ENCODE measurements at regions not wholly inside any gene's neighbourhood (a gene's known extent, or its start where the extent isn't known, plus 50 kb on each side); places are given as distances from the start of the nearest gene placed in this dataset.
"Not testable (repeated sequence)": the region's sequence is repeated elsewhere in the genome, so short reads cannot be mapped to it uniquely, and the experiment has no call there.

- no peak for DNase-seq (ENCODE audit: low read depth)
Measured at GRCh38 chr13:50527612-50528509, 315.6 kb downstream of the DLEU7 start.

DNA sequence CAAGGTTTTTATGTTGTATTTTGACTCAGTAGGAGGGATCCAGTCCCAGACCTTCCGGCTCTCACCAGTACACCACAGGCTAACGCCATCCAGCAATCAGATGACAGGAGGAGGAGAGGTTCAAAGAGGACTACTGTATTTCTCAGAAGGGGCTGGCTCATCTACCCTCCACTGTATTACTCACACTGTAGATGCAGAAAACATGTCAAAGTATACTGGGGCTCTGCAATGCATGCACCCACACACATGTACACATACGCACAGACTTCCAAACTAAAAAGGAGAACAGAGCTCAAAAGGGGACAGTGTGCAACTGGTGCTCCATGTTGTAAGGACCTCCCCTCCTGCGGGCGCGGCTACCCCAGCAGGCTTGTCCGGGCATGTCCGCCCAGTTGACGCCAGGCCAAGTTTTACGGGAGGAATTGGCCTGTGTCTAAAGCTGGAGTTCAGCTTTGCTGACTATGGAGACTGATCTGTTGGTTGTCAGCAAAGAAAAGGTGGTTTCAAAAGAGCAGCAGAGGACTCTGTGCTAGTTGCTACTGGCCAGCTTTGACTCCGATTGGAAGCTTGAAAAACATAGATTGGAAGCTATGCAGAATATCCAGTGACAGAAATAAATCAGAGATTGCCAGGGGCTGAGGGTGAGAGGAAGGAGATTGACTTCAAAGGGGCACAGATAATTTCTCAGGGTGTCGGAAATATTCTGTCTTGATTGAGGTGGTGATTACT, 314.2 kb downstream of the DLEU7 start:
- no peak for DNase-seq (ENCODE audit: low read depth)

GRCh38 chr13:50531917-50532899, 311.3 kb downstream of the DLEU7 start:
- DNase-seq (ENCODE audit: low read depth) = no peak

- no peak for DNase-seq (ENCODE audit: low read depth)
Measured at GRCh38 chr13:50535050-50535449, 308.4 kb downstream of the DLEU7 start.

- no peak for DNase-seq (ENCODE audit: low read depth)
Measured at GRCh38 chr13:50537029-50537428, 306.5 kb downstream of the DLEU7 start.

- no peak for DNase-seq (ENCODE audit: low read depth)
Measured at GRCh38 chr13:50539791-50540530, 303.5 kb downstream of the DLEU7 start.

- no peak for DNase-seq (ENCODE audit: low read depth)
Measured at GRCh38 chr13:50543141-50543540, 300.4 kb downstream of the DLEU7 start.

DNA sequence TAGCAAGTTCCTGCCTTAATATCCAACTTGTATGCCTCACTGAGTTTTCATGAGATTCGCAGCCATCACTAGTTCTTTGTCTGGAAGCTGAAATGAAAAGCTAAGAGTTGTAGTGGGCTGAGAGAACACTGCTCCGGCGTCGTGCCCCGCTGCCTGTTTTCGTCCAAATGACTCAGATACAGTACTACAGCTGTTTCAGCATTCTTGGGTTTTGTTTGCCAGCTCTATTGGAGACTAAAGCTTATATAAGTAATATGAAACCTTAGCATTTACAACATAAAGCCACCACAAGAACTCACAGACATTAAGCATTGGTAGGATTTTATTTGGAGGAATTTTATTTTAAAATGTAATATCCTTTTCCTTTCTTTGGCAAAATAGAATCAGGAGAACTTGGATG, 299.7 kb downstream of the DLEU7 start:
- no peak for DNase-seq (ENCODE audit: low read depth)

- DNase-seq (ENCODE audit: low read depth) = no peak
Measured at GRCh38 chr13:50544211-50544610, 299.3 kb downstream of the DLEU7 start.

- DNase-seq (ENCODE audit: low read depth) = not testable (repeated sequence)
Measured at GRCh38 chr13:50547175-50547574, 296.3 kb downstream of the DLEU7 start.

- DNase-seq (ENCODE audit: low read depth) = no peak
Measured at GRCh38 chr13:50548586-50548985, 294.9 kb downstream of the DLEU7 start.

GRCh38 chr13:50549221-50549942, 294.1 kb downstream of the DLEU7 start:
- no peak for DNase-seq (ENCODE audit: low read depth)

- no peak for DNase-seq (ENCODE audit: low read depth)
Measured at GRCh38 chr13:50550151-50550550, 293.3 kb downstream of the DLEU7 start.

DNA sequence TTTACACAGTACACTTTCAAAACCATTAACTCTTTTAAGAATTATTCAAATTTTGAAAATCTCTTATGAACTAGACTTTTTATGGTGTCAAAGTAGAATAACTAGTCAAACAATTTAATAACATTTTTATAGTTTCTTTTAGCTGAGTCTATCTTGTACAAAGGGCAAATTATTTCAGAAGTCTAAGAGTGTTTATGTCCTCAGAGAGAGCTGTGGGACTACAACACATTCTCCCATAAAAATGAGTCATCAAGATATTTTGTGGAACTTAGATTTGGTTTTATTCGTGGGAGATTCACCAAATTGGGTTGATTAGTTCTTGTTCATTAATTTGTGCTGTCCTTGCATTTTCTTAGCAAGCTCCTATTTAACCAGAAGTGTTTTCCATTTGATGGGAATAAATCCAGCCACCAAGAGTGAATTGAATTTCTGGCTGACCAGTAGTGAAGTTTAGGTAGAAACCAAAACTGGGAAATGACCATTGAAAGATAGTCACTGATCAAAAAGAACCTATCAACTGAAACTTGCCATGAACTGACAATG, 291.0 kb downstream of the DLEU7 start:
- DNase-seq (ENCODE audit: low read depth) = no peak

- no peak for DNase-seq (ENCODE audit: low read depth)
Measured at GRCh38 chr13:50561739-50562138, 281.8 kb downstream of the DLEU7 start.

DNA sequence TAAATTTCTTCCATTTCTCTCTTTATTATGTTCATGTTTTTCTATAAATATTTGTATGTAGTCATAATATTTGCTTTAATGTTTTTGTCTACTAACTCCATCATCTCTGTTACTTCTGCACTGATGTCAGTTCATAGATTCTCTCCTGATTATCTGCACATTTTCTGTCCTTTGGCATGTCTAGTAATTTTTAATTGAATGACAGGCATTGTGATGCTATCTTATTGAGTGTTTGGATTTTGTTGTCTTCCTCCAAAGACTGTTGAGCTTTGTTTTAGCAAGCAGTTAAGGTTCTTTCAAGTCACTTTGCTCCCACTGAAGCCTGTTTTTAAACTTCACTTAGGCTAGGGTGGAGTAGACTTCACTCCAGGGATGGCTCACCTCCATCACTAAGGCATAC, 276.8 kb downstream of the DLEU7 start:
- DNase-seq (ENCODE audit: low read depth) = no peak

DNA sequence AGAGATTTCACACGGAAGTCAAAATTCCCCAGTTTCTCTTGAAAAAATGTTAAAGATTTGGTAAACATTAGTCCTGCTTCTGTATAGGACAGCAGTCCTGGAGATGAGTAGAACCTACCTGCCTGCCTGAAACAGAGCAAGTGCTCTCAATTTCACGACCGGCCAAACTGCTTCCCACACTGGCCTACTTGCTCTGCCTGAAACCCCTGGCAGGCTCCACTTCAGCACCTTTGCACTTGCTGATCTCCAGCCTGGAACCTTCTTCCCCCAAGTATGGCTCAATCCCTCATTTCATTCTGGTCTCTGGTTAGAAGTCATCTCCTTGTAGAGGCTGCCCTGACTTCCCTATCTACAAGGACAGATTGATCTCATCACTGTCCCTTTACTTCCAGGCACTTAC, 271.4 kb downstream of the DLEU7 start:
- DNase-seq (ENCODE audit: low read depth) = no peak

DNA sequence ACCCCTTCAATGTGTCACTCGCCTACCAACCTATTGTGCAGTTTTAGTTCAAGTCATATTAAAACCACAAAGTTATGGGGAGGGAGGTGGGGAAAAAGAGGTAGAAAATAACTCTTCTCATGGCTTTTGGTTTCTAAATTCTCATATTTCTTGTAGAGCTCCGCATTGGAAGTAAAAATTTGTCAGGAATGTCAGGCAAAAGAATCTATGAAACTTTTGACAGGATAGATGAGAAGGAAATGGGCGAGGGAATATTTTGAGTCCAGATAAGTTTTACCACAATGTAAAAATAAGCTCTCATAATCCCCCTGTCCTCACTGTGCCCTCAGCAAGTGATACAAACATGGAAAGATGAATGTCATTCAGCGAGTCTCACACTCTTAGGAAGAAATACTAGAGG, 270.4 kb downstream of the DLEU7 start:
- no peak for DNase-seq (ENCODE audit: low read depth)

GRCh38 chr13:50574731-50575130, 268.8 kb downstream of the DLEU7 start:
- DNase-seq (ENCODE audit: low read depth) = no peak

DNA sequence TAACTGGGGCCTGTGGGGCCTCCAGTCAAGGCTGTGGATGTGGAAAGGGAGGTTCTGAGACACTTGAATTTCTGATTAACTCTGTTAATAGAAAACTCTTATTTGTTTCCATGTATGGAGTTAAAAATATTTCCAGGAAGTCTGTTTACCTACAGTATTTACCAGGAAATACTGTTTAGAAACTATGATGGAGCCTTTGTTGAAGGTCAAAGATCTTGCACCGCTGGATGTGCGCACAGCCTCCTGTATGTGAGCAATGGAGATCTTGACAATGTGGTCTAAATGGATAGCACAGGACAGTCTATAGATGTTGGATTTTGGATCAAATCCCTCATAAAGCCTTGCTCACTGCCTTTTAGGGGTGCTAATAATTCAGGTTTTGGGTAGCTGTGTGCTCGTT, 268.4 kb downstream of the DLEU7 start:
- no peak for DNase-seq (ENCODE audit: low read depth)

All from activated T-cell treated with anti-CD3 and anti-CD28 coated beads for 1 hour (primary cell).